H1 (cell line): ENCODE measurements at regions not wholly inside any gene's neighbourhood (a gene's known extent, or its start where the extent isn't known, plus 50 kb on each side); places are given as distances from the start of the nearest gene placed in this dataset.

Experiments
- CTCF ChIA-PET: fragments of 300-600 bp; sonication (Branson Sonifier 250); formaldehyde crosslinking; loops from one replicate; lab custom pipeline; 2021; ENCODE audit not compliant: partially characterized antibody; lab: Charles Lee
- POLR2A ChIA-PET: fragments of 300-600 bp; sonication (Branson Sonifier 250); formaldehyde crosslinking; loops from one replicate; lab custom pipeline; 2021; ENCODE audit warnings: inconsistent platforms; ENCODE audit not compliant: partially characterized antibody; lab: Charles Lee
- DNase-seq, 2 experiments: peaks; one replicate each; pipeline versions ENCODE4 v3.0.0 to v3.0.0-alpha.2; 2010 to 2022; ENCODE audit warnings: low spot score in 2 of 2, low read depth in 1 of 2, mixed read lengths in 1 of 2
- FAIRE-seq: peaks from 2 replicates; lab custom pipeline; 2011; peaks lifted over from hg19 to GRCh38; lab: Jason Lieb, UNC
- H2AFZ ChIP-seq: 2 replicates; pipeline ENCODE4 v1.8.1; 2012; ENCODE audit warnings: low read length, inconsistent platforms
- H2AK5ac ChIP-seq: 2 replicates; pipeline ENCODE4 v1.6.1; 2013; ENCODE audit warnings: low read depth, low read length
- H2BK120ac ChIP-seq: replicated peaks from 2 replicates; pipeline ENCODE3; 2013; ENCODE audit warnings: low read depth, low read length, inconsistent platforms
- H2BK12ac ChIP-seq: 2 replicates; pipeline ENCODE4 v1.6.1; 2013; ENCODE audit warnings: low read depth, low read length
- H2BK15ac ChIP-seq: 2 replicates; pipeline ENCODE4 v1.6.1; 2013; ENCODE audit warnings: low read length
- H2BK20ac ChIP-seq: 2 replicates; pipeline ENCODE4 v1.6.1; 2013; ENCODE audit warnings: low read length
- H2BK5ac ChIP-seq: 2 replicates; pipeline ENCODE4 v1.6.1; 2013; ENCODE audit warnings: low read depth, low read length
- H3K14ac ChIP-seq: 2 replicates; pipeline ENCODE4 v1.6.1; 2013; ENCODE audit warnings: inconsistent platforms; ENCODE audit not compliant: insufficient read length
- H3K18ac ChIP-seq: 2 replicates; pipeline ENCODE4 v1.6.1; 2013; ENCODE audit warnings: low read length; ENCODE audit errors: extremely low read depth
- H3K23ac ChIP-seq: 2 replicates; pipeline ENCODE4 v1.6.1; 2013; ENCODE audit warnings: inconsistent platforms; ENCODE audit not compliant: insufficient read length
- H3K23me2 ChIP-seq: 2 replicates; pipeline ENCODE4 v1.6.1; 2013; ENCODE audit warnings: low read depth, low read length
- H3K27ac ChIP-seq: 2 replicates; pipeline ENCODE4 v1.6.1; 2011; ENCODE audit warnings: low read depth, low read length, inconsistent platforms
- H3K27me3 ChIP-seq, 4 experiments: replicated peaks in 1 of 4; 1 replicate in 1 of 4; 2 replicates in 3 of 4; pipeline versions ENCODE4 v1.6.1 to v1.8.1; 2011 to 2013; ENCODE audit warnings: low read length in 3 of 4, mild to moderate bottlenecking in 3 of 4, inconsistent platforms in 2 of 4, mixed read lengths in 2 of 4, moderate library complexity in 1 of 4; ENCODE audit not compliant: control insufficient read depth in 3 of 4, insufficient read depth in 3 of 4; ENCODE audit errors: extremely low read depth in 1 of 4
- H3K36me3 ChIP-seq, 4 experiments: 2 replicates each; pipeline versions ENCODE4 v1.6.1 to v1.8.1; 2011 to 2013; ENCODE audit warnings: mild to moderate bottlenecking in 4 of 4, low read length in 3 of 4, moderate library complexity in 2 of 4, control low read depth in 1 of 4, inconsistent platforms in 1 of 4; ENCODE audit not compliant: insufficient read depth in 4 of 4, control insufficient read depth in 2 of 4
- H3K4ac ChIP-seq: replicated peaks from 2 replicates; pipeline ENCODE3; 2013; ENCODE audit warnings: low read length, low read depth, mixed read lengths, inconsistent platforms; ENCODE audit not compliant: insufficient read length
- H3K4me1 ChIP-seq, 4 experiments: replicated peaks in 1 of 4; 1 replicate in 1 of 4; 2 replicates in 3 of 4; pipeline versions ENCODE4 v1.6.1 to v1.8.1; 2011 to 2013; ENCODE audit warnings: low read length in 3 of 4, inconsistent platforms in 2 of 4, mixed read lengths in 1 of 4; ENCODE audit not compliant: insufficient read depth in 4 of 4, control insufficient read depth in 3 of 4
- H3K4me2 ChIP-seq, 2 experiments: 2 replicates each; pipeline versions ENCODE4 v1.6.1 to v1.8.1; 2011 to 2013; ENCODE audit warnings: low read depth in 2 of 2, low read length in 2 of 2, control low read depth in 1 of 2, inconsistent platforms in 1 of 2, mild to moderate bottlenecking in 1 of 2; ENCODE audit not compliant: insufficient read depth in 1 of 2
- H3K4me3 ChIP-seq, 4 experiments: fragments of 200-600, 300-600 bp in 1 of 4; sonication (generic), shearing (Covaris generic), sonication (Bioruptor Twin) in 1 of 4; 2 replicates each; pipeline versions ENCODE4 v1.5.1 to v1.8.1; 2011 to 2016; ENCODE audit warnings: low read length in 4 of 4, low read depth in 3 of 4, control low read depth in 2 of 4, inconsistent platforms in 2 of 4, mild to moderate bottlenecking in 2 of 4, mixed read lengths in 1 of 4, moderate library complexity in 1 of 4; ENCODE audit not compliant: insufficient read depth in 2 of 4; ENCODE audit errors: extremely low read depth in 1 of 4
- H3K56ac ChIP-seq: replicated peaks from 2 replicates; pipeline ENCODE3; 2013; ENCODE audit warnings: low read depth, mild to moderate bottlenecking, mixed read lengths, low read length, inconsistent platforms; ENCODE audit not compliant: insufficient read length
- H3K79me1 ChIP-seq: 2 replicates; pipeline ENCODE4 v1.6.1; 2013; ENCODE audit warnings: low read depth, low read length, control low read depth
- H3K79me2 ChIP-seq, 2 experiments: 2 replicates each; pipeline versions ENCODE4 v1.6.1 to v1.8.1; 2012 to 2013; ENCODE audit warnings: low read length in 2 of 2, mild to moderate bottlenecking in 2 of 2, inconsistent platforms in 1 of 2; ENCODE audit not compliant: insufficient read depth in 2 of 2, control insufficient read depth in 1 of 2
- H3K9ac ChIP-seq, 4 experiments: replicated peaks in 1 of 4; 1 replicate in 1 of 4; 2 replicates in 3 of 4; pipeline versions ENCODE4 v1.6.1 to v1.8.1; 2011 to 2013; ENCODE audit warnings: low read depth in 3 of 4, low read length in 3 of 4, control low read depth in 2 of 4, mild to moderate bottlenecking in 2 of 4, moderate library complexity in 2 of 4, inconsistent platforms in 1 of 4; ENCODE audit errors: extremely low read depth in 1 of 4
- H3K9me3 ChIP-seq, 2 experiments: 2 replicates each; pipeline versions ENCODE4 v1.6.1 to v1.8.1; 2012 to 2013; ENCODE audit warnings: mild to moderate bottlenecking in 2 of 2, moderate library complexity in 2 of 2, control low read depth in 1 of 2, inconsistent platforms in 1 of 2, low read depth in 1 of 2, low read length in 1 of 2, mixed read lengths in 1 of 2; ENCODE audit not compliant: insufficient read depth in 2 of 2
- H4K20me1 ChIP-seq, 2 experiments: replicated peaks in 1 of 2; 2 replicates each; pipeline versions ENCODE3 to v1.8.1; 2011 to 2013; ENCODE audit warnings: inconsistent platforms in 2 of 2, low read length in 2 of 2, mild to moderate bottlenecking in 1 of 2; ENCODE audit not compliant: insufficient read depth in 2 of 2, control insufficient read depth in 1 of 2
- H4K5ac ChIP-seq: 2 replicates; pipeline ENCODE4 v1.6.1; 2013; ENCODE audit warnings: low read length, low read depth, mixed read lengths, inconsistent platforms; ENCODE audit not compliant: insufficient read length
- H4K8ac ChIP-seq: 2 replicates; pipeline ENCODE4 v1.8.0; 2013; ENCODE audit warnings: mild to moderate bottlenecking, moderate library complexity, low read length, inconsistent platforms; ENCODE audit not compliant: insufficient read depth; ENCODE audit errors: extremely low read depth
- H4K91ac ChIP-seq: replicated peaks from 2 replicates; pipeline ENCODE3; 2013; ENCODE audit warnings: low read length, mixed read lengths, inconsistent platforms; ENCODE audit not compliant: insufficient read length
- EZH2 ChIP-seq: fragments of 200-600 bp; sonication (generic); IDR thresholded peaks from 2 replicates; pipeline ENCODE4 v1.7.1; 2012; ENCODE audit warnings: low read depth, mild to moderate bottlenecking, moderate library complexity, low read length, inconsistent platforms; ENCODE audit not compliant: severe bottlenecking
- FOSL1 ChIP-seq: IDR thresholded peaks from 2 replicates; pipeline ENCODE4 v1.6.1; 2011; ENCODE audit warnings: mild to moderate bottlenecking, low read depth, low read length, moderate library complexity; ENCODE audit not compliant: insufficient read depth
- GABPA ChIP-seq: IDR thresholded peaks from 2 replicates; pipeline ENCODE4 v1.6.1; 2011; ENCODE audit warnings: mild to moderate bottlenecking, low read length, moderate library complexity, borderline replicate concordance; ENCODE audit not compliant: insufficient read depth
- JUN ChIP-seq: IDR thresholded peaks from 2 replicates; pipeline ENCODE4 v1.6.1; 2011; ENCODE audit warnings: low read depth, mild to moderate bottlenecking, improper control_type of control experiment, low read length
- KDM1A ChIP-seq: fragments of 200-600, 300-600 bp; sonication (generic); IDR thresholded peaks from 2 replicates; pipeline ENCODE4 v1.7.1; 2016; ENCODE audit warnings: mild to moderate bottlenecking, low read length, borderline replicate concordance
- POLR2A ChIP-seq, 2 experiments: IDR thresholded peaks; 1 replicate in 1 of 2; 2 replicates in 1 of 2; pipeline ENCODE4 v1.6.1; 2011; ENCODE audit warnings: low read depth in 2 of 2, low read length in 2 of 2, mild to moderate bottlenecking in 2 of 2; ENCODE audit errors: control extremely low read depth in 1 of 2
- RAD21 ChIP-seq, 2 experiments: IDR thresholded peaks in 1 of 2; conservative IDR thresholded peaks in 1 of 2; 2 replicates each; pipeline ENCODE4 v1.6.1; 2011; ENCODE audit warnings: low read depth in 2 of 2, low read length in 2 of 2, improper control_type of control experiment in 1 of 2, inconsistent platforms in 1 of 2, mild to moderate bottlenecking in 1 of 2, moderate library complexity in 1 of 2
- SIN3A ChIP-seq, 2 experiments: IDR thresholded peaks in 1 of 2; conservative IDR thresholded peaks in 1 of 2; 2 replicates each; pipeline ENCODE4 v1.6.1; 2011 to 2012; ENCODE audit warnings: low read length in 2 of 2, improper control_type of control experiment in 1 of 2, low read depth in 1 of 2, mild to moderate bottlenecking in 1 of 2
- SP2 ChIP-seq: IDR thresholded peaks from 2 replicates; pipeline ENCODE4 v1.6.1; 2012; ENCODE audit warnings: mild to moderate bottlenecking, low read length, inconsistent platforms
- TBP ChIP-seq: IDR thresholded peaks from 2 replicates; pipeline ENCODE4 v1.6.1; 2011; ENCODE audit warnings: low read depth, low read length, improper control_type of control experiment
- YY1 ChIP-seq: IDR thresholded peaks from 2 replicates; pipeline ENCODE4 v1.6.1; 2011; ENCODE audit warnings: low read depth, mild to moderate bottlenecking, low read length
- WGBS, 2 experiments: shearing (Covaris generic) in 1 of 2; methylation state at CpG; one replicate each; pipeline versions ENCODE4 v1.1.6 to v1.1.7; 2013 to 2015; ENCODE audit warnings: low lambda C conversion rate in 2 of 2, mixed read lengths in 2 of 2, inconsistent platforms in 1 of 2, low coverage in 1 of 2, missing lambda C conversion rate in 1 of 2; ENCODE audit not compliant: insufficient replicate concordance in 2 of 2, insufficient coverage in 1 of 2, insufficient read length in 1 of 2; ENCODE audit errors: extremely low coverage in 1 of 2, missing lambda C conversion rate in 1 of 2; 5-methylcytosine and 5-hydroxymethylcytosine counted together
- TF ChIP-seq, protein P1 (sequence below): IDR thresholded peaks from 2 replicates; pipeline ENCODE4 v1.6.1; 2012; ENCODE audit warnings: inconsistent platforms
- TF ChIP-seq, protein P2 (sequence below): IDR thresholded peaks from 2 replicates; pipeline ENCODE4 v1.6.1; 2012; ENCODE audit warnings: low read length, inconsistent platforms

DNA sequence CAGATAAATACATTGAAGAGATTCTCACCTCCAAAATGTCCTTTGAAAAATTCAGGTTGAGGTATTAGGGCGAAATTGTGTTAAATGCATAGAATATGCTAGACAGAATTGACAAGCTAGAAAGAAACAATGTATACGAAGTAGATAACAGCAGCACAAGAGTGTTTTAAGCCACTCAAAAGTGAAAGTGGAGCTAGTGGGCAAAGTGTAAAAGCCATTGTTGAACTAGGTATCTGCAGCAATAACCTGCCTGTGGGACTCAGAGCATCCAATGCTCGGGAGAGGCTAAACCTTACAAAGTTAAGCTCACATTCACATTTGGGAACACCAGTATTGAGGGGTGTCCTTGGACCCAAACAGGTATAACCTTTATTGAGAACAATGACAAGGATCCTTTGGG is 180.6 kb upstream of the TMPO start:
- Histone ChIP-seq H3K79me2 (no peaks in the 10 kb centered on the region), H2BK120ac (no peak overlapping the region), H2AK5ac (no peak overlapping the region), H4K91ac (no peak overlapping the region), H3K9ac (no peak overlapping the region), H3K36me3 (no peaks in the 10 kb centered on the region), H2BK20ac (no peak overlapping the region), H3K14ac (no peak overlapping the region), H4K20me1 (no peaks in the 10 kb centered on the region), H4K5ac (no peak overlapping the region), H2BK15ac (no peak overlapping the region), H3K4ac (no peak overlapping the region), H3K4me2 (no peak overlapping the region), H3K56ac (no peak overlapping the region), H2AFZ (no peak overlapping the region), H3K18ac (no peak overlapping the region), H3K23me2 (no peaks in the 10 kb centered on the region), H3K27me3 (no peaks in the 10 kb centered on the region), H2BK12ac (no peak overlapping the region), H3K27ac (no peak overlapping the region), H4K8ac (no peak overlapping the region), H3K4me3 (no peak overlapping the region), H3K4me1 (no peaks in the 10 kb centered on the region), H2BK5ac (no peak overlapping the region), H3K23ac (no peak overlapping the region), H3K9me3 (no peaks in the 10 kb centered on the region), H3K79me1 (no peaks in the 10 kb centered on the region)
- FAIRE-seq (no peak), DNase-seq (no peak)
- WGBS, 2 experiments = 90% methylated on average over 3 of the region's 3 CpGs; no CpG with 5 or more reads in 1 of the 2 experiments
- ChIA-PET POLR2A (no interaction called here), CTCF (interaction anchor here (1.4 kb wide), 1 partner anchor 23 kb away, joined by 3 read pairs; no protein-coding TSS in a partner anchor)
- TF ChIP-seq POLR2A (IDR thresholded peaks at IDR 0.05; ENCODE audit: control extremely low read depth in 1 of 2, low read depth in 2 of 2, low read length in 2 of 2) = no peak
- no peak for TF ChIP-seq KDM1A
- no peak for TF ChIP-seq JUN
- no peak for TF ChIP-seq EZH2
- no peak for TF ChIP-seq YY1
- TF ChIP-seq, protein P1, sequence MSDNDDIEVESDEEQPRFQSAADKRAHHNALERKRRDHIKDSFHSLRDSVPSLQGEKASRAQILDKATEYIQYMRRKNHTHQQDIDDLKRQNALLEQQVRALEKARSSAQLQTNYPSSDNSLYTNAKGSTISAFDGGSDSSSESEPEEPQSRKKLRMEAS = no peak
- TF ChIP-seq TBP = no peak
- TF ChIP-seq GABPA = no peak
- TF ChIP-seq FOSL1 = no peak
- TF ChIP-seq RAD21 (IDR thresholded peaks at IDR 0.05 in 1 of 2, conservative IDR thresholded peaks at IDR 0.05 in 1 of 2; ENCODE audit: low read depth in 2 of 2, low read length in 2 of 2) = no peak
- no peak for TF ChIP-seq SIN3A (conservative IDR thresholded peaks at IDR 0.05 in 1 of 2, IDR thresholded peaks at IDR 0.05 in 1 of 2; ENCODE audit: low read depth in 1 of 2, low read length in 2 of 2)
- TF ChIP-seq, protein P2, sequence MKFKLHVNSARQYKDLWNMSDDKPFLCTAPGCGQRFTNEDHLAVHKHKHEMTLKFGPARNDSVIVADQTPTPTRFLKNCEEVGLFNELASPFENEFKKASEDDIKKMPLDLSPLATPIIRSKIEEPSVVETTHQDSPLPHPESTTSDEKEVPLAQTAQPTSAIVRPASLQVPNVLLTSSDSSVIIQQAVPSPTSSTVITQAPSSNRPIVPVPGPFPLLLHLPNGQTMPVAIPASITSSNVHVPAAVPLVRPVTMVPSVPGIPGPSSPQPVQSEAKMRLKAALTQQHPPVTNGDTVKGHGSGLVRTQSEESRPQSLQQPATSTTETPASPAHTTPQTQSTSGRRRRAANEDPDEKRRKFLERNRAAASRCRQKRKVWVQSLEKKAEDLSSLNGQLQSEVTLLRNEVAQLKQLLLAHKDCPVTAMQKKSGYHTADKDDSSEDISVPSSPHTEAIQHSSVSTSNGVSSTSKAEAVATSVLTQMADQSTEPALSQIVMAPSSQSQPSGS = no peak
- TF ChIP-seq SP2 = no peak
